A549 (cell line): ENCODE measurements at regions not wholly inside any gene's neighbourhood (a gene's known extent, or its start where the extent isn't known, plus 50 kb on each side); places are given as distances from the start of the nearest gene placed in this dataset.

Experiments used
- CBX8 ChIP-seq: fragments of 200-600 bp; sonication (generic); IDR thresholded peaks from 2 replicates; pipeline ENCODE4 v1.6.1; 2016
- CTCF ChIP-seq: fragments of >200 bp; sonication (Bioruptor Twin); formaldehyde crosslinking; IDR thresholded peaks from 3 replicates; pipeline ENCODE4 v1.5.1; 2016
- ESRRA ChIP-seq: fragments of 150-350 bp; IDR thresholded peaks from 2 replicates; pipeline ENCODE4 v1.6.1; 2014; ENCODE audit warnings: mild to moderate bottlenecking, low read length, borderline replicate concordance
- HMGXB4 ChIP-seq: fragments of 250-450 bp; sonication (Bioruptor Pico); IDR thresholded peaks from 2 replicates; pipeline ENCODE4 v1.5.0; 2021; ENCODE audit warnings: mild to moderate bottlenecking, moderate library complexity, borderline replicate concordance
- MYC ChIP-seq: IDR thresholded peaks from 2 replicates; pipeline ENCODE4 v1.6.1; 2012; ENCODE audit warnings: mild to moderate bottlenecking, inconsistent platforms, low read length, improper control_type of control experiment, borderline replicate concordance
- RAD21 ChIP-seq, 2 experiments: fragments of >200 bp in 1 of 2; sonication (Bioruptor Twin) in 1 of 2; formaldehyde crosslinking in 1 of 2; IDR thresholded peaks in 1 of 2; conservative IDR thresholded peaks in 1 of 2; 2 replicates in 1 of 2; 3 replicates in 1 of 2; pipeline ENCODE4 v1.6.1; 2012 to 2018; ENCODE audit warnings: inconsistent platforms in 1 of 2
- RNF2 ChIP-seq: fragments of 200-600 bp; sonication (generic); IDR thresholded peaks from 2 replicates; pipeline ENCODE4 v1.6.1; 2016; ENCODE audit warnings: low read depth, mild to moderate bottlenecking, antibody characterized with exemption, moderate library complexity, borderline replicate concordance
- TF ChIP-seq, protein P1 (sequence below): IDR thresholded peaks from 2 replicates; pipeline ENCODE4 v1.6.1; 2012

DNA sequence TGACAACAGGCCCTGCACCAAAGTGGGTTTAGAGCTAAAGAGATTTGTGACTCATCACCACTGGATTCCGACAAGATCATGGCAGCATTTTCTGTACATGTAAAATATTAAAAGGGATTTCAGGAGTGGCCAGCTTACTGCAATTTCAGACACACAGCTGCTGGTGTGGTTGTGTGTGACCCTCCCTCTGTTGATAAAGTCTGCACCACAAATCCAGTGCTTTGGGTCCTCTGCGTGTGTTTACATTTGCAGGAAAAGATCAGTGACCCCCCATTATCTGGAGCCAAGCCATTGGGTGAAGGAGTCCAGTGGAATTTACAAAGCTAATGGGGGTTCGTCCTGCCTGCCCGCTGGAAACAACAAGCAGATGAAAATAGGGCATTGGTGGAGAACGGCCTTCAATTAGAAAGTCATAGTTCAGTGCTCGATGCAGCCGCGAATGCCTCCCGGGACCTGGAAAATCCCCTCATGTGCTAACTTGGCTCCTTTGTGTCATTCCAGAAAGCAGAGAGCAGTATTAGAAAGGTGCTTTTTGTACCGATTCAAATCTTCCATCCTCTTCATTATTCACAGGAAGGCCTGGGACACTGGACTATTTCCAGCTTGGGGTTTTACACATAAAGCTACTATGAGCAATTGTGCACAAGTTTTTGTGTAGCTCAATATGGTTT lies 188.5 kb upstream of the TMEM132C start:
- TF ChIP-seq, protein P1, sequence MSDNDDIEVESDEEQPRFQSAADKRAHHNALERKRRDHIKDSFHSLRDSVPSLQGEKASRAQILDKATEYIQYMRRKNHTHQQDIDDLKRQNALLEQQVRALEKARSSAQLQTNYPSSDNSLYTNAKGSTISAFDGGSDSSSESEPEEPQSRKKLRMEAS: no peak
- TF ChIP-seq HMGXB4 (CRISPR knock-in tag) (no peak), CBX8 (no peak), CTCF (no peak), ESRRA (no peak), RNF2 (no peak), RAD21 (conservative IDR thresholded peaks at IDR 0.05 in 1 of 2, IDR thresholded peaks at IDR 0.05 in 1 of 2) (no peak), MYC (no peak)
